Chondrocyte (in vitro differentiated cells): ENCODE measurements at regions not wholly inside any gene's neighbourhood (a gene's known extent, or its start where the extent isn't known, plus 50 kb on each side); places are given as distances from the start of the nearest gene placed in this dataset.

Experiments
- DNase-seq: peaks from one replicate; pipeline ENCODE4 v3.0.0; 2021; ENCODE audit warnings: mixed read lengths, low spot score
- H3K27ac Mint-ChIP-seq: one replicate; pipeline ENCODE4 v1.8.0; 2021; ENCODE audit warnings: mild to moderate bottlenecking, moderate library complexity, mixed read lengths; ENCODE audit not compliant: unreplicated experiment
- H3K27me3 Mint-ChIP-seq: 2 replicates; pipeline ENCODE4 v1.8.0; 2021; ENCODE audit warnings: low read depth, mixed read lengths
- H3K36me3 Mint-ChIP-seq: 2 replicates; pipeline ENCODE4 v1.8.0; 2021; ENCODE audit warnings: low read depth, mixed read lengths
- H3K4me1 Mint-ChIP-seq: 2 replicates; pipeline ENCODE4 v1.8.0; 2021; ENCODE audit warnings: low read depth, mild to moderate bottlenecking, mixed read lengths
- H3K4me3 Mint-ChIP-seq: one replicate; pipeline ENCODE4 v1.8.0; 2021; ENCODE audit warnings: mild to moderate bottlenecking, moderate library complexity, mixed read lengths; ENCODE audit not compliant: unreplicated experiment
- H3K9me3 Mint-ChIP-seq: 2 replicates; pipeline ENCODE4 v1.8.0; 2021; ENCODE audit warnings: low read depth, mixed read lengths
- TF ChIP-seq, protein P1 (sequence below): fragments of 200-600 bp; sonication (generic); IDR thresholded peaks from 2 replicates; pipeline ENCODE4 v1.5.0; 2021; ENCODE audit warnings: antibody characterized with exemption, mild to moderate bottlenecking, moderate library complexity

DNA sequence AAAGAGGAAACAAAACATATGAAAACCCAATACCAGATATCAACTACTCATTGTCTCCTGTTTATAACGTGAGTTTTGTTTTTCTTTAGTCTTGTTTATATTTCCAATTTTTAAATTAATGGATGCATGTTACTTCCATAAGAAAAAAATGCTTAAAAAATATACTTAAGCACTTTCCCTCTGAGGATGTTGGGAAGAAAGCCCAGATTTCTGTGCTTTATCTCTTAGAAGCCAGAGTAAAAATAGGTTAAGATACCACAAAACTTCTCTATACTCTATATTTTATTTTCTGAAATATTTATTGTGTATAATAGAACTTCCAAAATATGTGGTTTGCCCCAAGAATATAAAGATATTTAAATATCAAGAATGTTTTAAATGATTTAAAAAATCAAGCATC lies 633.9 kb downstream of the STK39 start:
- H3K9me3 Mint-ChIP-seq: peaks cover 3% of the 10 kb centered on the region
- TF ChIP-seq, protein P1, sequence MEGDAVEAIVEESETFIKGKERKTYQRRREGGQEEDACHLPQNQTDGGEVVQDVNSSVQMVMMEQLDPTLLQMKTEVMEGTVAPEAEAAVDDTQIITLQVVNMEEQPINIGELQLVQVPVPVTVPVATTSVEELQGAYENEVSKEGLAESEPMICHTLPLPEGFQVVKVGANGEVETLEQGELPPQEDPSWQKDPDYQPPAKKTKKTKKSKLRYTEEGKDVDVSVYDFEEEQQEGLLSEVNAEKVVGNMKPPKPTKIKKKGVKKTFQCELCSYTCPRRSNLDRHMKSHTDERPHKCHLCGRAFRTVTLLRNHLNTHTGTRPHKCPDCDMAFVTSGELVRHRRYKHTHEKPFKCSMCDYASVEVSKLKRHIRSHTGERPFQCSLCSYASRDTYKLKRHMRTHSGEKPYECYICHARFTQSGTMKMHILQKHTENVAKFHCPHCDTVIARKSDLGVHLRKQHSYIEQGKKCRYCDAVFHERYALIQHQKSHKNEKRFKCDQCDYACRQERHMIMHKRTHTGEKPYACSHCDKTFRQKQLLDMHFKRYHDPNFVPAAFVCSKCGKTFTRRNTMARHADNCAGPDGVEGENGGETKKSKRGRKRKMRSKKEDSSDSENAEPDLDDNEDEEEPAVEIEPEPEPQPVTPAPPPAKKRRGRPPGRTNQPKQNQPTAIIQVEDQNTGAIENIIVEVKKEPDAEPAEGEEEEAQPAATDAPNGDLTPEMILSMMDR: no peak
- H3K27ac Mint-ChIP-seq: no peak overlapping the region
- H3K27me3 Mint-ChIP-seq: no peaks in the 10 kb centered on the region
- H3K4me1 Mint-ChIP-seq: no peaks in the 10 kb centered on the region
- H3K36me3 Mint-ChIP-seq: no peaks in the 10 kb centered on the region
- no peak for DNase-seq
- H3K4me3 Mint-ChIP-seq: no peak overlapping the region

DNA sequence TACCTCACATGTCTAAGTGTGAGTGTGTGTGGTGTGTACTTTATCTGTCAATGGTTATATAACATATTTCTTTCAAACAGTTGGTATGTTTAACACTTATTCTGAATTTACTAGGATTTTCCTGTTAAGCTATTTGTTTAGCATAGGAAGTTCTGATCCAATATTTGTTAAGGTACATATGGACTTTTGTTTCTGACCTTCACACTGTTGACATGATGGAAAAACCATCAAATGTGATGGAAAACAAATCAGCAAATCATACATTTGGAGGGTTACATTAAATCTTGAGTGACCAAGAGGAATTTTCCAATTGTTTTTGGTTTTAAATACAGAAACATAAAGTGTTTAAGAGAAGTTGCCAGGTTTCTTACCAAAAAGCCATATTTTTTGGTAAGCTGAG lies 638.9 kb downstream of the STK39 start:
- Mint-ChIP-seq H3K27me3 (no peaks in the 10 kb centered on the region), H3K9me3 (peaks cover 3% of the 10 kb centered on the region), H3K4me1 (peaks cover 9% of the 10 kb centered on the region), H3K27ac (no peak overlapping the region), H3K4me3 (no peak overlapping the region), H3K36me3 (no peaks in the 10 kb centered on the region)
- TF ChIP-seq, protein P1: no peak
- DNase-seq: no peak

DNA sequence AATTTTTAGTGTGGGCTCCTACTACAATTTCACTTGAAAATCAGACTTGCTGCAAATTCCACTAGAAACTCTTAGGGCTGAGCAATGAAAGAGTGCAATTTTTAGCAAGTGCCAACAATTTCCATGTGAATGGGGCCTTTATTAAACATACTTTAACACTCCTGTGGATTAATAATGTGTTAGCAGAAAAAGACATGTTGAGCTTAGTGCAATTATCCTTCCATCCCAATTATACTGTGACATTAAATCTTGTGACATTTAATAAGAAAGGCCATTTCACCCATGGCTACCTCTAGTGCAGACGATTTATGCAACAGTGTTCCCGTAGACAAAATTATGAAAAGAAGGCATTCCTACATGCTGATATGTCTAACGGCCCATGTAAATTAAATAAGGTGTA lies 639.7 kb downstream of the STK39 start:
- H3K4me1 Mint-ChIP-seq: peaks cover 9% of the 10 kb centered on the region
- H3K4me3 Mint-ChIP-seq: no peak overlapping the region
- no peak overlapping the region for H3K27ac Mint-ChIP-seq
- H3K27me3 Mint-ChIP-seq: no peaks in the 10 kb centered on the region
- no peaks in the 10 kb centered on the region for H3K36me3 Mint-ChIP-seq
- H3K9me3 Mint-ChIP-seq: peaks cover 3% of the 10 kb centered on the region
- TF ChIP-seq, protein P1: no peak
- no peak for DNase-seq

DNA sequence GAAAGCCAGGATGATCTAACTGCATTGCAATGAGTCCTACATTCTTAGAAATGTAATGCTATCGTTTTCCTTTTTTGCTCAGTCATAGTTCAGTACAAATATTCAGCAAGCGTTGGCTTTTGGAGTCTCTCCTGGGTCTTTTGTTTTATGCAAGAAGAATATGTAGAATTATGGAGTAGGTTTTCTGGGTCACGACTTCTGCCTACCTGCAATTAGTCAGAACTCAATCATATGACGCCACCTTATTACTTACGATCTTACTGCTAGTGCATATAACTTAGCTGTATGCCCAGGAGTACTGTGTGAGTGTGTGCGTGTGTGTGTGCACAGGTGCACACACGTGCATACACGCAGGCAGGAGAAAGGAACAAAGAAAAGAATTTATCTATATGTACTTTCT lies 640.2 kb downstream of the STK39 start:
- no peaks in the 10 kb centered on the region for H3K36me3 Mint-ChIP-seq
- H3K27ac Mint-ChIP-seq: peak overlapping the region; percentile 34
- no peak for DNase-seq

DNA sequence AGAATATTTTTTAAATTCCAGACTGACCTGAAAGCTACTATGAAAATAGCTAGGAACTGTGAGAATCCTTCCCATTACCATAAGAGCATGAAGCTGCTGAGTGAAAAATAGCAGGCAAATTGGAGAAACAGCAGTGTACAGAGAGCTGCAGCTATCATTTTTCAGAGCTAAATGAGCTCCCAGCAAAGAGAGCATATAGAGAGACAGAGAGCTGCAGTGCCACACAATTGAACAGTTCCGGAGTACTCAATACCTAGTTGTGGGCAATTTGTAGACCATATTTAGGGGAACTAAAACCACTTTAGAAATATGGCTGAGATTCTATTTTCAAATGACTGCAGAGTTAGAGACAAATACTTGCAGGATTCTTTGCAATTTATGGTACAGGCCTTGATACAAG lies 645.3 kb downstream of the STK39 start:
- Mint-ChIP-seq H3K4me3 (no peak overlapping the region), H3K9me3 (no peaks in the 10 kb centered on the region), H3K36me3 (no peaks in the 10 kb centered on the region), H3K4me1 (peaks cover 5% of the 10 kb centered on the region), H3K27me3 (no peaks in the 10 kb centered on the region), H3K27ac (no peak overlapping the region)
- TF ChIP-seq, protein P1: no peak
- no peak for DNase-seq

More for the DNA sequence above, 640.2 kb downstream of the STK39 start:
- peaks cover 9% of the 10 kb centered on the region for H3K4me1 Mint-ChIP-seq
- no peaks in the 10 kb centered on the region for H3K27me3 Mint-ChIP-seq
- peaks cover 3% of the 10 kb centered on the region for H3K9me3 Mint-ChIP-seq
- TF ChIP-seq, protein P1: no peak
- no peak overlapping the region for H3K4me3 Mint-ChIP-seq
